Testis (tissue), 2 donors: ENCODE measurements at regions not wholly inside any gene's neighbourhood (a gene's known extent, or its start where the extent isn't known, plus 50 kb on each side); places are given as distances from the start of the nearest gene placed in this dataset.

Source experiments
- CTCF ChIP-seq, 3 experiments: fragments of 450-650 bp in 2 of 3; fragments of 200-600 bp in 1 of 3; sonication (generic) in 1 of 3; IDR thresholded peaks; one replicate each; pipeline ENCODE4 v1.5.1; 2016 to 2019; ENCODE audit warnings: antibody characterized with exemption in 3 of 3, mild to moderate bottlenecking in 2 of 3, moderate library complexity in 1 of 3
- POLR2A ChIP-seq: fragments of 450-650 bp; IDR thresholded peaks from one replicate; pipeline ENCODE4 v1.6.1; 2017; ENCODE audit warnings: antibody characterized with exemption, mild to moderate bottlenecking, moderate library complexity

GRCh38 chr16:51056331-51056730 lies 94.7 kb downstream of the SALL1 start:
- TF ChIP-seq POLR2A (no peak), CTCF (IDR thresholded peaks at IDR 0.05) (no peak)
